Middle frontal gyrus (tissue), 1 donor: ENCODE measurements at regions not wholly inside any gene's neighbourhood (a gene's known extent, or its start where the extent isn't known, plus 50 kb on each side); places are given as distances from the start of the nearest gene placed in this dataset.

Experiments used
- DNase-seq: peaks from one replicate; pipeline ENCODE4 v3.0.0-alpha.2; 2015; ENCODE audit warnings: low spot score; ENCODE audit errors: extremely low spot score

GRCh38 chr2:14907014-14907612 is 274.6 kb downstream of the LRATD1 start:
- no peak for DNase-seq

- no peak for DNase-seq
These were observed 277.3 kb downstream of the LRATD1 start for GRCh38 chr2:14909795-14910194.

- DNase-seq: no peak
These were observed 278.1 kb downstream of the LRATD1 start for GRCh38 chr2:14910654-14911053.

- DNase-seq: no peak
These were observed 283.5 kb downstream of the LRATD1 start for GRCh38 chr2:14915983-14916382.

GRCh38 chr2:14923820-14924580 is 291.5 kb downstream of the LRATD1 start:
- no peak for DNase-seq

GRCh38 chr2:14925471-14925870 is 293.0 kb downstream of the LRATD1 start:
- DNase-seq: no peak

GRCh38 chr2:14927021-14927564 is 294.6 kb downstream of the LRATD1 start:
- no peak for DNase-seq

GRCh38 chr2:14928056-14928455 is 295.5 kb downstream of the LRATD1 start:
- DNase-seq: no peak

GRCh38 chr2:14930441-14930840 is 297.9 kb downstream of the LRATD1 start:
- DNase-seq: no peak

- DNase-seq: no peak
These were observed 299.8 kb downstream of the LRATD1 start for GRCh38 chr2:14932285-14932684.

- no peak for DNase-seq
These were observed 301.2 kb downstream of the LRATD1 start for GRCh38 chr2:14933753-14934152.

GRCh38 chr2:14936426-14936825 is 303.9 kb downstream of the LRATD1 start:
- no peak for DNase-seq

- DNase-seq: no peak
These were observed 304.8 kb downstream of the LRATD1 start for GRCh38 chr2:14937336-14937735.

GRCh38 chr2:14941151-14941631 is 308.7 kb downstream of the LRATD1 start:
- DNase-seq: peak; percentile 79

GRCh38 chr2:14942987-14943386 is 310.5 kb downstream of the LRATD1 start:
- no peak for DNase-seq

- no peak for DNase-seq
These were observed 312.2 kb downstream of the LRATD1 start for GRCh38 chr2:14944562-14945346.

GRCh38 chr2:14951569-14952285 is 319.2 kb downstream of the LRATD1 start:
- no peak for DNase-seq

GRCh38 chr2:14952400-14952963 is 320.0 kb downstream of the LRATD1 start:
- no peak for DNase-seq

- DNase-seq: no peak
These were observed 328.3 kb downstream of the LRATD1 start for GRCh38 chr2:14960686-14961324.

- DNase-seq: no peak
These were observed 335.2 kb downstream of the LRATD1 start for GRCh38 chr2:14967729-14968128.
